ENCODE measurements at regions not wholly inside any gene's neighbourhood (a gene's known extent, or its start where the extent isn't known, plus 50 kb on each side); places are given as distances from the start of the nearest gene placed in this dataset.

- no peak for DNase-seq
These were observed 52.9 kb upstream of the RNU6-1 start for GRCh38 chr15:67892559-67893377.

- no peak for DNase-seq
These were observed 55.4 kb upstream of the RNU6-1 start for GRCh38 chr15:67895237-67895636.

- DNase-seq: no peak
These were observed 57.9 kb upstream of the RNU6-1 start for GRCh38 chr15:67897646-67898339.

GRCh38 chr15:67899596-67900283 is 59.9 kb upstream of the RNU6-1 start:
- DNase-seq: no peak

- DNase-seq: no peak
These were observed 60.8 kb upstream of the RNU6-1 start for GRCh38 chr15:67900621-67901147.

GRCh38 chr15:67901922-67902321 is 62.1 kb upstream of the RNU6-1 start:
- no peak for DNase-seq

- DNase-seq: no peak
These were observed 62.7 kb upstream of the RNU6-1 start for GRCh38 chr15:67902579-67903009.

- no peak for DNase-seq
These were observed 63.9 kb upstream of the RNU6-1 start for GRCh38 chr15:67903708-67904107.

- DNase-seq: no peak
These were observed 65.8 kb upstream of the RNU6-1 start for GRCh38 chr15:67905628-67906027.

- no peak for DNase-seq
These were observed 66.5 kb upstream of the RNU6-1 start for GRCh38 chr15:67906382-67906781.

GRCh38 chr15:67907184-67907723 is 67.4 kb upstream of the RNU6-1 start:
- no peak for DNase-seq

- DNase-seq: no peak
These were observed 68.9 kb upstream of the RNU6-1 start for GRCh38 chr15:67908756-67909155.

- DNase-seq: no peak
These were observed 71.9 kb upstream of the RNU6-1 start for GRCh38 chr15:67911727-67912126.

- DNase-seq: no peak
These were observed 74.2 kb upstream of the RNU6-1 start for GRCh38 chr15:67914028-67914427.

GRCh38 chr15:67914537-67915460 is 75.0 kb upstream of the RNU6-1 start:
- DNase-seq: peak in 25 of 51 donors; percentile 2 to 41 (median 12)

- DNase-seq: peak in 39 of 51 donors; percentile 2 to 61 (median 19)
These were observed 75.9 kb upstream of the RNU6-1 start for GRCh38 chr15:67915461-67916374.

- no peak for DNase-seq
These were observed 76.7 kb upstream of the RNU6-1 start for GRCh38 chr15:67916565-67916964.

GRCh38 chr15:67917037-67917436 is 77.2 kb upstream of the RNU6-1 start:
- DNase-seq: peak in 8 of 51 donors; percentile 1 to 22 (median 12)

- DNase-seq: no peak
These were observed 77.8 kb upstream of the RNU6-1 start for GRCh38 chr15:67917636-67918035.

Measured in hypothalamus (tissue), 51 donors.